ENCODE measurements at regions not wholly inside any gene's neighbourhood (a gene's known extent, or its start where the extent isn't known, plus 50 kb on each side); places are given as distances from the start of the nearest gene placed in this dataset.
A peak's percentile ranks its signal among the peaks of the same experiment; 100 is the strongest.

DNA sequence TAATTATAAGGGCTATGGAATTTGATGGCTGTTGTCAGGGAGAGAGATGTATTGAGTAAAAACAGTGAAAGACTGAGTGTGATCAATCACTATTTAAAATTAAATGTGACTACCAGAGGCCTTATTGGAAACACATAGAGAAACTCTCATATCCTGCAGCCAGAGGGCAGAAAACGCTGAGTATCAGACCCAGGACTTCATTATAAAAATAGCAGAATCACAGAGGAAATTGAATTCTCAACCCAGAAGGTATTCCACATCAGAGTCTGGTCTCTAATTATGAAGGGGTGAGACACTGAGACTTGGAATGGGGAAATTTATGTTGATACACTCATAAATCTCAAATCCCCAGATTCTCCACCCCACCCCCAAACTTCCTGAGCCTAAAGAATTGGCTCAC, 69.5 kb upstream of the IL6 start:
- no peak for DNase-seq (ENCODE audit: low spot score)

DNA sequence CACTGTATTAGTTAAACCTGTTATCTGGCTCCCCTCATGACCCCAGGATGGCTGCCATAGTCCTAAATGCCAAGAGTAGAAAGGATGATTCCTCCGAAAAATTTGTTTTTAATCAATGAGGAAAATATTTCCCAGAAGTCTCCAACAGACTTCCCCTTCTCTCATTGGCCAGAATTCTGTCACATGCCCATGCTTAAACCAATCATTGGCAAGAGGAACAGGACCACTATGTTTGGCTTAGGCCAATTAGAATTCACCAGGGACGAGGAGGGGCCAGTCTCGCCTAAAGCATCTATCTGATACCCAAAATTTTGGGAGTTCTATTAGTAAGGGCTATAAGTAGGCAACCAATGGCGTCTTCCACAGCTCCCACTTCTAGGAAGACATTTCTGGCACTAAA, 71.2 kb upstream of the IL6 start:
- DNase-seq (ENCODE audit: low spot score) = no peak

DNA sequence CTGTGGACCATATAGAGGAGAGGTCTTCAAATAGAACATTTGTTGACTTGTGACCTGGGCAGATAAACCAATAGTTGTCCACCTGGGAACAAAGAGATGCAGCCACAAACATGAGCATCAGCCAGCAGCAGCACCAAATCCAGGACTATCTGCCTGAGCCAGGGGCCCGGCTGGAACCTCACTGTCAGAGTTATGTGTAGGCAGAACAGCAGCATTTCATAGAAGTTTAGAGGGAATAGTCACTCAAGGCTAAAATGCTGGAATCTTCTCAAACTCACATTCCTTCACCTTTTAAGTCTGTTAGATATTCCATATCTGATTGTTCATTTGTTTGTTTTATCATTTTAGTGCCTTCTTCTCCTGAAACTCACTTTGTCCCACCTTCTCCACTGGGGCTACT, 72.2 kb upstream of the IL6 start:
- DNase-seq (ENCODE audit: low spot score) = no peak

DNA sequence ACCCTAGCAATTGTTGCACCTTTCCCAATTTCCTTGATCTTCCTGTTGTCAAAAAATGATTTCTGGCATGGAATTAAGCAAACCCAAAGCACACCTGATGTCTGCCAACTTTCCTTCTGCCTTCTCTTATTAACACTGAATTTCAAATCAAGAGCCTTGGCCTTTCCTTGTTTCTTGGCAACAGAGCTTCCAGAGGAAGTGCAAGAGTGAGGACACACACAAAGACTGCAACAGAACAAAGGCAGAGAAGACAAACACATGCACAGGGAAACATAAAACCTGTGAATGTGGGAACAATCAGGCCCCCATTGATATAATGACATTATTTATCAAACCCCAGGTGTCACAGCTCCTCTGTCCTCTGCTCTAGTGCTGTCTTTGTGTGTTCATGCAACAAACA, 73.0 kb upstream of the IL6 start:
- DNase-seq (ENCODE audit: low spot score) = no peak

DNA sequence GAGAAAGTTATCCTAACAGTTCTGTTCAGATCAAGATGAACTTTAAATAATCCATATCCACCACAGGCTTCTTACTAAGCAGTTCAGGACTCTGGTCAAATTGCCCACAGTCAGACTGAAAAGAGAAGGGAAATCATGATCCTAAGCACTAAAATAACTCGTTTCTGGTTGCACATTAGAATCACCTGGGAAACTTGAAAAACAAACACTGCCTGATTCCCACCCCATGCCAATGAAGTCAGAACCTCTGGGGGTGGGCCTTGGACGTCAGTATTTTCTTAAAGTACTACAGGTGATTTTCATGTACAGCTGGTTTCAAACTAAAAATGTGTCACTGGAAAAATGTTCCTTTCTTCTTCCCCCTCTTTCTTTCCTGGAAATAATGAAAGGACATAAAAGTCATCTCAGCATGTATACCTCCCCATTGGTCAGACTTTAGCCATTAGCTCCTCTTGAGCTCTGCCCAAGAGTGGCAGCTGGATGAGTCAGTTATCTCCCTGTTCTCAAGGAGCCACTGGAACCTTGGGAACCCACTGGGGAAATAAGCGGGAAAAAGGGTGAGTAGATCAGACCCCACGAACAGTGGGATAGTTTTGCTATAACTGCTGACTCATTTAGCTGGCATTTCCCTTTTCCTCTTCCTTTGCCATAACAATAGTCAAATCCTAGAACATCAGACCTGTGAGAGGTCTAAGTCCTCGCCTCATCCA, 75.3 kb upstream of the IL6 start:
- no peak for DNase-seq (ENCODE audit: low spot score)

DNA sequence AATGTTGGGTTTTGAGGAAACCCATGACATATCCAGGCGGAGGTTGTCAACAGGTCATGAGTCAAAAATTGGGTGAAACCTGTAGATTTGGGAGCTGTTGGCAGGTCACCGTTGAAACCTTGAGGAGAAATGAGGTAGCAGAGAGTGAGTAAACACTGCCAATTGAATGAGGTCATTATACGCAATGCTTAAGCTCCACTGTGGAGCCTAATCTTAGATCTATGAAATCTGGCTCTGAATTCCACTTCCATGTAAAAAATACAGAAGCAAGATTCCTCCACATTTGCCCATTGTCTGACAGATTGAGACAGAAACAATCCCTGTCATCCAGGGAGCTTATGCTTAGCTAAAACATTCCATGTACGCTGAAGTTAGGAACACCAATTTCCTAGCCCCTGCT, 76.0 kb upstream of the IL6 start:
- no peak for DNase-seq (ENCODE audit: low spot score)

DNA sequence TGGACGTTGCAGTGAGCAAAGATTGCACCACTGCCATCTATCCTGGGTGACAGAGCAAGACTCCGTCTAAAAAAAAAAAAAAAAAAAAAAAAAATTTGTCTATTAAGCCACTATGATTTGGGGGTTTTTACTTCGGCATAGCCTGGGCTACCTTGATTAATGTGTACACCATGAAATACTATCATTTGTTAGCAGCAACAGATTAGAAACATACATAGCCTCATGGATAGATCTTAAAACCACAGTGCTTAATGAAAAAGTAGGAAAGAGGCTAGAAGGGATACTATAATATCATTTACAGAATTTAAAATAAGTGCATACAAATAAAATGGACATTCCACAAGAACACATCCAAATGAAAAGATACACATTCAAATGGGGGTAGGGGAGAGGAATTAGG, 77.3 kb upstream of the IL6 start:
- DNase-seq (ENCODE audit: low spot score) = no peak

DNA sequence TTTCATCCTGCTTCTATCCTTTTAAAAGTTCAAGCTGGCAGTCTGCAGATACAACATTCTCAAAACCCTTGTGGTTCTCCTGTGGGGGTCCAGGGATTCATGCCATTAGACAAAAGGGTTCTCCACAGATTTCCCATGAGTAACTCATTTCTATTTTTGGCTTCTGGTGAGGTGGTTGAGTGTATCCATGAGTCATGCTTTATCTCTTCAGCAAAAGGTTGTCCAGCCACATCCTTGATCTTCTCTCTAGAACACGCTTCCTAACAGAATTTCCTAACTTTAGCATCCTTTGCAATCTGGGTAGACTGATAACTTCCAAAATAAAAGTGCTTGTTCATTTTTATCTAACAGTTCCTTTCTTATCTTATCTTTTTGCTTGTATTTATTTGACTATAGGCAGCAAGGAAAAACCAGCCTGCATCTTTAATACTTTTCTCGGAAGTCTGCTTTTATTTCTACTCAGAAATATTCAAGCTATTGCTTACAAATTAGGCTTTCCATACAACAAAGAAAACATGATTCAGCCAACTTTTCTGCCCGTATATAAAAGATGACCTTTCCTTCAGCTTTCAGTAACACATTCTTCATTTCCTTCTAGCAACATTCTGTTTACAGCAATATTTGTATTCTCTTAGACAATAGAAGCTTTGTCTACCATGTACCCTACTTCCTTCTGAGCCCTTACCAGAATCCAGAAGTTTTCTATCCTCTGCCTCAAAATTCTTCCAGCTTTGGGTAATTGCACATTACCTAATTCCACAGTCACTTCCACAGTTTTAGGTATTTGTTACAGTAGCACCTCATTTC, 79.3 kb upstream of the IL6 start:
- DNase-seq (ENCODE audit: low spot score) = no peak

DNA sequence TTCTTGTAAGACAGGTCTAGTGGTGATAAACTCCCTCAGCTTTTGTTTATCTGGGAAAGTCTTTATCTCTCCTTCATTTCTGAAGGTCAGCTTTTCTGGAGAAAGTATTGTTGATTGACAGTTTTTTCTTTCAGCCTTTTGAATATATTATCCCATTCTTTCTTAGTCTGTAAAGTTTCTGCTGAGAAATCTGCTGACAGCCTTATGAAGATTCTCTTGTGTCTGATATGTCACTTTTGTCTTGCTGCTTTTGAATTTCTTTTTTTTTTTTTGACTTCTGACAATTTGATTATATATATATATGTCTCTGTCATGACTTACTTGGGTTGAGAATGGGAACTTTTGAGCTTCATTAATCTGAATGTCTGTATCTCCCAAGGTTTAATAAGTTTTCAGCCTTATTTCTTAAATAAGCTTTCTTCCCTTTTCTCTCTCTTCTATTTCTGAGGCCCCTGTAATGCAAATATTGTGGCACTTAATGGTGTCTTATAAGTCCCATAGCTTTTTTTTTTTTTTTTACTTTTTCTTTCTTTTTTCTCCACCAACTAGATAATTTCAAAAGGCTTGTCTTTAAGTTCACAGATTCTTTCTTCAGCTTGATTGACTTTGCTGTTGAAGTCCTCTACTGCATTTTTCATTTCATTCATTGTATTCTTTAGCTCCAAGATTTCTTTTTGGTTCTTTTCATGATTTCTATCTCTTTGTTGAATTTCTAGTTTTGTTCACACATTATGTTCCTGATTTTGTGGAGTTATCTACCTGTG, 81.4 kb upstream of the IL6 start:
- no peak for DNase-seq (ENCODE audit: low spot score)

DNA sequence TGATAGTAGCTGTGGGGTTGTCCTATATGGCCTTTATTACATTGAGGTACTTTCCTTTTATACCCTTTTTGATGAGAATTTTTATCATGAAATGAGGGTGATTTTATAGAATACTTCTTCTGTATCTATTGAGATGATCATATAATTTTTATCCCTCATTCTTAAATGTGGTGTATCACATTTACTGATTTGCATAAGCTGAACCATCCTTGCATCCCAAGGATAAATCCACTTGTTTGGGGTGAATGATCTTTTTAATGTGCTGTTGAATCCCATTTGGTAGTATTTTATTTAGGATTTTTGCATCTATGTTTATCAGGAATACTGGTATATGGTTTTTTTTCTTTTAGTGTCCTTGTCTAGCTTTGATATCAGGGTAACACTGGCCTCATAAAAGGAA, 84.5 kb upstream of the IL6 start:
- no peak for DNase-seq (ENCODE audit: low spot score)

DNA sequence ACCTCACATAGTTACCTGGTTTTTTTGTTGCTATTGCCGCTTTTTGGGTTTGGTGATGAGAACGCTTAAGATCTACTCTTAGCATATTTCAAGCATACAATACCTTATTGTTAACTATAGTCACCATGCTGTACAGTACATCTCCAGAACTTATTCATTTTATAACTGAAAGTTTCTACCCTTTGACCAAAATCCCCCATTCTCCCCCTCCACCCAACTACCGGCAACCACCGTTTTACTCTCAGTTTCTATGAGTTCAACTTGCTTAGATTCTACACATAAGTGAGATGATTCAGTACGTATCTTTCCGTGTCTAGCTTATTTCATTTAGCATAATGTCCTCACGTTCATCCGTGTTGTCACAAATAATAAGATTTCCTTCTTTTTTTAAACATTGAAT, 86.7 kb upstream of the IL6 start:
- no peak for DNase-seq (ENCODE audit: low spot score)

DNA sequence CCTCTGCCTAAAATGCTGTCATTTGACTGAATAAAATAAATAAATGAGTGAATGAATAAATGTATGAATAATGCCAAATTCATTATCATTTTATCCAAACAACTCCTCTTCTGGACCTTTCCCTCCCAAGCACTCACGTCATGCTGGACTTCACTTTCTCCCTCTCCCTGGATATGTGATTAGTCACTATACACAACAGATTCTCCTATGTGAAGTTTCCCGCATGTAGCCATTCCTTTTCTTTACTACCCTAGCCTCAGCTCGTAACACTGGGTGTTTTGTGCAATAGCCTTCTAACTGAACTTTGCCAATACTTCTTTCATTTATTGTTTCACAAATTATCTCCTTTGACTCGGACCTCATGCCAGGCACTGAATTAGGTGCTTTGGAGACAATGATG, 87.6 kb upstream of the IL6 start:
- no peak for DNase-seq (ENCODE audit: low spot score)

DNA sequence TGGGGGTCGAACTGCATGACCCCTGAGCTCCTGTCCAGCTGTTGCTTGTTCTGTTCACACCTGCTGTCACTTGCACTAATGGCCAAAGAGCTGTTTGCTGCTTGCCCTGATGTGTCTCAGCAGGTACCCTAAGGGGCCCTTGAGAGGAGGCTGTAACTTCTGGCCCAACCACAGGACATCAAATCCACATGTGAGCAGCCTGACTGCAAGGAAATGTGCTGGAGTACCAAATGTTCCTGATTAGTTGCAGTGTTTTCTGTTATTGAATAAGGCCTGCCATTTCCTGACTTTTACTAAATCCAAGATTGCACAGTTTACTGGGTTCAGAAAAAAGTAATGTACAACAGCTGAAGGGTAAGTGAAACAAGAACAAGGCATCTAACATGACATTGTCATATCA, 91.7 kb upstream of the IL6 start:
- DNase-seq (ENCODE audit: low spot score) = no peak

DNA sequence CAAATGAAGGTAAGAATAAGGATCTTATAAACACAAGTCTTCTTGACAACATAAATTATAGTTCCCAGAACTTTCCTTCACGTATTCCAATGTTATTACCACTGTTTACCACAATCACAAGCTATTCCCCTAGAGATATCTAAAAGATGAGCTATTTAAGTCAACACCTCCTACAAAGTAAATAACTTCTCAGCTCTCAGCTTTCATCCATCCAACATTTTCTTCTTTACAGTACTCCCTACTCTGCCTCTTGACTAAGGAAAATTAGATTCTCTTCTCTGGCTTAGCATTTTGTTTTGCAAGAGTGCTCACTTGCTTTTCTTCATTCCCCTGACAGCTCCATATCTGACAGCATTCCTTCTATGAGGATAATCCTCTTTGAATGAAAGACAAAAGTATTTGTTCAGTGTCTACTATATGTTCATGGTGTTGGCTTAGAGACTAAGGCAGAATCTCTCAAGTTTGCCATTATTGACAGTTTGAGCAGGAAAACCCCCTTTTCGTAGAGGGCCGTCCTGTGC, 93.0 kb upstream of the IL6 start:
- no peak for DNase-seq (ENCODE audit: low spot score)

DNA sequence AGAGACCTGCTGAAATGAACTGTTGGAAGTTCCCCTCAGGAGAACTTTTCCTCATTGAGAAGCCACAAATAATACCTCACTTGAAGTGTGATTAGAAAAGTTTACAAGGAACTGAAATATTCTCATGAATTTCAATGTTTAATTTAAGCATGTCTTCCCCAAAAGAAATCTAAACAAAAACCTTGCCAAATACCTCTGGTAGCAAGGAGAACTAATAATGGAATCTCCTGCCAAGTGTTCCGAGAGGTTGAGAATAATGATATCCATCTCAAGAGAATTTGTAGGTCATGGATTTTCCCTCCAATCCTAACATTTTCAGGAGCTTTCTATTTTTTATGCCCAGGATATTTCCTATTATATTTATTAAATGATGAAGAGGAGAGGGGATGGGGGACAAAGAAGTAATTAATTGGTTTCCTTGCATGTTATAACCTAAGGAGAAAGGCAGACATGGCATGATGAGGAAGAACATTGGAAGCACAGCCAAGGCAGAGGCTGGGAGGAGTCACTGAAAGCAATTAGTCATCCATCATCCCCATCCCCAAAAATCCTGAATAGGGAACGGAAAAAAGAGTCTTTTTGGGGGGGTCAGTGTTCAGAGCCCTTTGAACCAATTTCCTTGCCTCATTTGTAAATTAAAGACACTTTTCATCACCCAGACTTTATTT, 93.6 kb upstream of the IL6 start:
- DNase-seq (ENCODE audit: low spot score) = no peak

DNA sequence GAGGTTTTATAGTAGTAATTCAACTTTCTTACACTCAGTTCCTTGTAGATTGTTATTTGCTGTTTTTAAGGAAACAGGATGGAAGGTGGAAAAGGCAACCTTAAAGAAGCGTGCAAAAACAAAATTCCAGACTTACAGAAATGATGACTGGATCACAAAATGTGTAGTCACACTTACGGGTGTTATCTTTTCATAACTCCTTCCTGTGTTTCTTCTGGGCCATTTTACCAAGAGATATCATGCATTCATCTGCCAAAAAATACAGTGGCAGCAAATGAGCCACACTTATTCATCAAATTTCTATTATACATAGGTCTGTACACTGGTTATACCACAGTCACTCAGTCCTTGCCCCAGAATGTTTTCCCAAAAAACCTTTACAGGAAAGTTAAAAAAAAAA, 94.3 kb upstream of the IL6 start:
- DNase-seq (ENCODE audit: low spot score) = no peak

DNA sequence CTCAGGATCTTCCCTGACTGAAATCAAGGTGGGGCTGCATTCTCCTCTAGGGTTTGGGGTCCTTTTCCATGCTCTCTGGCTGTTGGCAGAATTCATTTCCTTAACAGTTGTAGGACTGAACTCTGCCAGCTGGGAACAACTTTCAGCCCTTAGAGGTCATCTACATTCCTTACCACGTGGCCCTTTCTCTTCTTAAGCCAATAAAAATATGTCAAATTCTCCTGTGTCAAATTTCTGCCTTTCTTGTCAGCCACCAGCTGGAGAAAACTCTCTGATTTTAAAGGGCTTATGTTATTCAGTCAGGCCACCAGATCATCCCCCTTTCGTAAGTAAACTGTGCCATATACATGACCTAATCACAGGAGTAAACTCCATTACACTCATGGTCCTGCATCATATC, 95.3 kb upstream of the IL6 start:
- DNase-seq (ENCODE audit: low spot score) = no peak

DNA sequence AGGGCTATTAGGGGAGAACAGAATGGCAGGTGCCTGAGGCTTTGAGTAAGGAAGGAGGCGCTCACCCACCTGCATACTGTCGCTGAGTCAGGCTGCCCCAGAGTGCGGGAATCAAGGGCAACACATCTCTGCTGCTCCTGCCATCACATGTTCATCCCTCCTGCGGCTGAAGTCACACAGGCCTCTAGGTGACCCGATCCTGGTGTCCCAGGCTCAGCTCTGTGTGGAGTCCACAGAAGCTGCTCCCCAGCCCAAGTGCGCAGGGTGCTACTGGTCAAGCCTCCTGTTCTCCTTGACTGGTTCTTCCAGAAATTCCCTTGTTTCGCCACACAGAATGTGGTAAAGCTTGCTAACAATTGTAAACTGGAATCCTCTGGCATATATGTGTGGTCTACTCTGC, 96.9 kb upstream of the IL6 start:
- no peak for DNase-seq (ENCODE audit: low spot score)

DNA sequence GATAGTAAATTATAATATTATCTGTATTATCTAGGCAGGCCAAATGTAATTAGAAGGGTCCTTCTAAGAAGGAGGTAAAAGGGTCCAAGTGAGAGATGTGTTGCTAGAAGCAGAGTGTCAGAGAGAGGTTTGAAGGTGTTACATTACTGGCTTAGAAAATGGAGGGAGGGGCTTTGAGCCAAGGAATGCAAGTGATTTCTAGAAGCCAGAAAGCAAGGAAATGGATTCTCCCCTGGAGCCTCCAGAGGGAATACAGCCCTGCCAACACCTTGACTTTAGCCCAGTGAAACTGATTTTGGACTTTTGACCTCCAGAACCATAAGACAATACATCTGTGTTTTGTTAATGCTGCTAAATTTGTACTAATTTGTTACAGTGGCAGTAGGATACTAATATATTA, 97.9 kb upstream of the IL6 start:
- no peak for DNase-seq (ENCODE audit: low spot score)

DNA sequence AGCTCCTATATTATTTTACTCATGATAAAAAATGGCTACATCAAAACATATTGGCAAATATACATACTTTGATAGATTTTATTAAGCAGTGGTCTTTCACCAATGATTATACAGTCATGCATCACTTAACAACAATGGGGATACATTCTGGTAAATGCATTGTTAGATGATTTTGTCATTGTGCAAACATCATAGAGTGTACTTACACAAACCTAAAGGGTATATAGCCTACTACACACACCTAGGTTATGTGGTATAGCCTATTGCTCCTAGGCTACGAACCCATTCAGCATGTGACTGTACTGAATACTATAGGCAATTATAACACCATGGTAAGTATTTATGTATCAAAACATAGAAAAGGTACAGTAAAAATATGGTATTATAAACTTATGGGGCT, 98.9 kb upstream of the IL6 start:
- no peak for DNase-seq (ENCODE audit: low spot score)

DNA sequence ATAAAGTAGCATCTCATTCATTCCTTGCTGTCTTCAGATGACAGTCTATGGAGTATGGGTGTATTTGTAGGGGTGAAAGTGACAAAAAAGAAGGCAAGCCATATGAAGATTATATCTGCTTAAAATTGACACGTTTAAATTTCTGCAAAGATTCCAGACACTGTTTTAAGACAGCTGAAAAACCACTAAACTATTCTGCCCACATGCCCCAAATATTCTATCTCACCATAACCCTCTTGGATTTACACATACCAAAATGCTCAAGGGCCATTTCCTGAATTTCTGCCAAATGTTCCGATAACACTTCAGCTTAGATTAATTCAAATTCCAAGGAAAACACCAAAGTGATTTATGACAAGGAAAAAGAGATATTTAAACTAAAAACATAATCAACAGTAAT, 99.9 kb upstream of the IL6 start:
- peak; percentile 44 for DNase-seq (ENCODE audit: low spot score)

DNA sequence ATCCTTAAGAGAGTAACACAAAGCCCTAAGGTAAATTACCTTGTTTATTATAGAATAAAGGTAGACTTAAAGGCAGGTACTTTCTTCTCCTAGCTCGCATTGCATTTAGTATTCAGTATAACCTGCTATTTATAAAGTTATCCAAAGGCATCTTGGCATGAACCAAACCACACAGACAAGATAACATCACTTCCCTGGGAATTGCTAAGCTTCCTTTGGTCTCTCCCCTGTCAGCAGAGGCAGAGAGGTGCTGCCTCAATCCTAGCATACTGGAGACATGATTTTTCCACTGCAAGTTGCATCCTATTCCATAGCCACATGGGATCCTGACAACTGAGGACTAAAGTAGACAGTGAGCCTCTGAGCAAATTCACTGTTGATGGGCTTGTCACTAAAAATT, 101.7 kb upstream of the IL6 start:
- no peak for DNase-seq (ENCODE audit: low spot score)

Measured in umbilical cord (tissue), 1 donor.